ENCODE measurements at regions not wholly inside any gene's neighbourhood (a gene's known extent, or its start where the extent isn't known, plus 50 kb on each side); places are given as distances from the start of the nearest gene placed in this dataset.

DNA sequence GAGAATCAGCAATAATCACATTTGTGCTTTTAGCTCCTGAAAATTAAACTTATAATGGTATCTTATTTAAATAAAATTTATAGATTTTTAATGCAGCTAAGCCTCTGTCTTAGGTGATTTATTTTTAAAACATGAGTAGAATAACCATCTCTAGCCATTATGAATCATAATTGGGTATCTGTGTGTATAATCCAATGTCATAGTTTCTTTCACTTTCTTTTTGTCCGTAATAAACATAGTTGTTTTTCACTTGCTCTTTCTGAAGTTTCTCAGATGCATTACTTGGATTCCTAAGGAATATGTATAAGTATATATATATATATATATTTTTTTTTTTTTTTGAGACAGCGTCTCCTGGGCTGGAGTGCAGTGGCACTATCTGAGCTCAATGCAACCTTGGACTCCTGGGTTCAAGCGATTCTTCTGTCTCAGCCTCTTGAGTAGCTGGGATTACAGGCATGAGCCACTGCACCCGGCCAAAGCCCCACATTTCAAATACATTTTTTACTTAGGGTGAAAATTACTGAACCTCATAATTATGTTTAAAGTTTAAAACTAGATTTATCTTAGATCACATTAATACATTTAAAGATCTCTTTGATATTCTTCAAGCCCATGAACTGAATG lies 377.1 kb downstream of the PRDM9 start:
- DNase-seq (ENCODE audit: low read depth in 2 of 2): no peak
- no peak overlapping the region for H3K4me3 ChIP-seq (replicated peaks in 1 of 2; ENCODE audit: low read depth in 2 of 2, low read length in 2 of 2)
- TF ChIP-seq CTCF (IDR thresholded peaks at IDR 0.05; ENCODE audit: low read depth, low read length): no peak

GRCh38 chr5:23893561-23893960 lies 386.2 kb downstream of the PRDM9 start:
- no peak for DNase-seq (ENCODE audit: low read depth in 2 of 2)
- no peak overlapping the region for H3K4me3 ChIP-seq (replicated peaks in 1 of 2; ENCODE audit: low read depth in 2 of 2, low read length in 2 of 2)
- no peak for TF ChIP-seq CTCF (IDR thresholded peaks at IDR 0.05; ENCODE audit: low read depth, low read length)

DNA sequence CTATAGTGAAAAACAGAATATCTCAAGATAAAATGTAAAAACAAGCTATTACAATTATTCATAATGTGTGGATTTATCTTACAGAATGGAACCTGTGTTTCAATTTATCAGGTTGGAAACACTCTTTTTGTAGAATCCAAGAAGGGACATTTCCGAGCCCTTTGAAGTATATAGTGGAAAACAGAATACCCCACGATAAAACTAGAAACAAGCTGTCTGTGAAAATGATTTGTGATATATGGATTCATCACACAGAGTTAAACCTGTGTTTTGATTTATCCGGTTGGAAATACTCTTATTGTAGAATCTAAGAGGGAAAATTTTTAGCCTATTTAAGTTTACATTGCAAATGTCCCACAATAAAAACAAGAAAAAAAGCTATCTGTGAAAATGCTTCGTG lies 388.2 kb downstream of the PRDM9 start:
- no peak for DNase-seq (ENCODE audit: low read depth in 2 of 2)
- no peak overlapping the region for H3K4me3 ChIP-seq (replicated peaks in 1 of 2; ENCODE audit: low read depth in 2 of 2, low read length in 2 of 2)
- no peak for TF ChIP-seq CTCF (IDR thresholded peaks at IDR 0.05; ENCODE audit: low read depth, low read length)

DNA sequence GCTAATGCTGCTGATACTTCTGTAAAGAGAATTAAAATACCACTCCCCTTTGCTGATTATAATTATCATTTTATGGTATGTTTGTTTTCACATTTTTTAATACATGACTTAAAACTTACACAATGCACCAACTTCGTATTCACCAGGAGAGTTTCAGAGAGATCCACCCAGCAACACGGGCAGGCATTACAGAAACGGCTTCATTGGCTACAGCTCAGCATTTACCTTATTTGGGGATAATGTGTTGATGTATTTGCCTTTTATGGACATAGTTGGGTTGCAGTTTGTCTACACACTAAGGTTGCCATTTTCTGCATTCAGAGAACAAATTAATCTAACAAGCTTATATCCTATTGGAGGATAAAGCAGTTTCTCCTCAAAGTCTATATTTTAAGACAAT lies 423.6 kb downstream of the PRDM9 start:
- H3K4me3 ChIP-seq (replicated peaks in 1 of 2; ENCODE audit: low read depth in 2 of 2, low read length in 2 of 2): no peak overlapping the region
- DNase-seq (ENCODE audit: low read depth in 2 of 2): no peak
- no peak for TF ChIP-seq CTCF (IDR thresholded peaks at IDR 0.05; ENCODE audit: low read depth, low read length)

DNA sequence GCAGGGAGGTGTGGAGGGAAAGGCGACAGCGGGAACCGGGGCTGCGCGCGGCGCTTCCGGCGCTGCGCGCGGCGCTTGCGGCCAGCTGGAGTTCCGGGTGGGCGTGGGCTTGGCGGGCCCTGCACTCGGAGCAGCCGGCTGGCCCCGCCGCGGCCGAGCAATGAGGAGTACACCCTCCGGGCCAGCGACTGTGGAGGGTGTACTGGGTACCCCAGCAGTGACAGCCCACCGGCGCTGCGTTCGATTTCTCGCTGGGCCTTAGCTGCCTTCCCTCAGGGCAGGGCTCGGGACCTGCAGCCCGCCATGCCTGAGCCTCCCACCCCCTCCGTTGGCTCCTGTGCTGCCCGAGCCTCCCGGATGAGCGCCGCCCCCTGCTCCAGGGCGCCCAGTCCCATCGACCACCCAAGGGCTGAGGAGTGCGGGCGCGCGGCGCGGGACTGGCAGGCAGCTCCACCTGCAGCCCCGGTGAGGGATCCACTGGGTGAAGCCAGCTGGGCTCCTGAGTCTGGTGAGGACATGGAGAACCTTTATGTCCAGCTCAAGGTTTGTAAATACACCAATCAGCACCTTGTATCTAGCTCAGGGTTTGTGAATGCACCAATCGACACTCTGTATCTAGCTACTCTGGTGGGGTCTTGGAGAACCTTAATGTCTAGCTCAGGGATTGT lies 444.0 kb downstream of the PRDM9 start:
- DNase-seq (ENCODE audit: low read depth in 2 of 2): peak in 1 of 2 donors; percentile 3
- peak overlapping the region in 1 of 2 donors; percentile 25 for H3K4me3 ChIP-seq (replicated peaks in 1 of 2; ENCODE audit: low read depth in 2 of 2, low read length in 2 of 2)

DNA sequence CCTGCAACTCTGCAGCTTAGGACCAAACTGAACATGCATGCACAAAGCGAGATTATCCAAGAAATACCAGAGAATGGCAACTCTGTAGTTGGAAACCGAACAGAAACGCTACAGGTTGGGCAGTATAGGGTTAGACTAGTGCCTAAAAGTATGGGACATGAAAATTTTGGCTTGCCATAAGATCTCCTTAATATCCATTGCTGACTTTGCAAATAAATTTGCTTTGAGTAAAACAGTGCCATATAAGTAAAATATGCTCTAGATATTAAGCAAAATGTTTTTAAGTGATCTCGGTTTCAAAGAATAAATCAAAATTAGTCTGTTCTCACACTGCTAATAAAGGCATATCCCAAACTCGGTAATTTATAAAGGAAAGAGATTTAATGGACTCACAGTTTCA lies 456.0 kb downstream of the PRDM9 start:
- no peak for TF ChIP-seq CTCF (IDR thresholded peaks at IDR 0.05; ENCODE audit: low read depth, low read length)
- no peak for DNase-seq (ENCODE audit: low read depth in 2 of 2)
- no peak overlapping the region for H3K4me3 ChIP-seq (replicated peaks in 1 of 2; ENCODE audit: low read depth in 2 of 2, low read length in 2 of 2)

DNA sequence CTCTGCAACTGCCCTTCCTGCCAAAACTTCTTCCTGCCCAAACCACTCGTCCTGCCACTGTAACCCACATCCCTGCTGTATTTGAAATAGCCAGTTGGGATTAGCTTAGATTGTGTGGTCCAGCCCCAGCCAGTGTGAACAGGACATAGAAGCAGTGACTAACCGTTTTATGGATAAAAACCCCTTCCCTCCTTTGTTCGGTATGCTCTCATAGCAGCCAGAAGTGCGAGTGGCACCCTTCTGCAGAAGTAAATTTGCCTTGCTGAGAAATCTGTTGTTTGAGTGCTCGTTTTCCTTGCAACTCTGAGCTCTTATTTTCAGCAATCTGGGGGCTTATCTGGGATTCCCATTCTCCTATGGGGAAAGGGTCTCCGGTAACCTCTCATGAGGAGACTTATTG lies 470.0 kb downstream of the PRDM9 start:
- TF ChIP-seq CTCF (IDR thresholded peaks at IDR 0.05; ENCODE audit: low read depth, low read length): no peak
- no peak for DNase-seq (ENCODE audit: low read depth in 2 of 2)

More for the DNA sequence above, 470.0 kb downstream of the PRDM9 start:
- no peak overlapping the region for H3K4me3 ChIP-seq (replicated peaks in 1 of 2; ENCODE audit: low read depth in 2 of 2, low read length in 2 of 2)

Data from cardiac fibroblast (primary cell).